Ishikawa (cell line): ENCODE measurements at regions not wholly inside any gene's neighbourhood (a gene's known extent, or its start where the extent isn't known, plus 50 kb on each side); places are given as distances from the start of the nearest gene placed in this dataset.

ENCODE experiments used
- CEBPB ChIP-seq: IDR thresholded peaks from 2 replicates; pipeline ENCODE4 v1.6.1; 2012
- CREB1 ChIP-seq: IDR thresholded peaks from 2 replicates; pipeline ENCODE4 v1.6.1; 2012; ENCODE audit warnings: low read depth
- EP300 ChIP-seq: IDR thresholded peaks from 2 replicates; pipeline ENCODE4 v1.6.1; 2012; ENCODE audit warnings: borderline replicate concordance
- FOXM1 ChIP-seq: IDR thresholded peaks from 2 replicates; pipeline ENCODE4 v1.6.1; 2012; ENCODE audit warnings: low read depth, borderline replicate concordance
- RAD21 ChIP-seq: IDR thresholded peaks from 2 replicates; pipeline ENCODE4 v1.6.1; 2012; ENCODE audit warnings: low read depth
- TAF1 ChIP-seq: IDR thresholded peaks from 2 replicates; pipeline ENCODE4 v1.6.1; 2012; ENCODE audit warnings: low read depth, mild to moderate bottlenecking
- TEAD4 ChIP-seq: IDR thresholded peaks from 2 replicates; pipeline ENCODE4 v1.6.1; 2012
- USF1 ChIP-seq: IDR thresholded peaks from 2 replicates; pipeline ENCODE4 v1.6.1; 2012
- ZBTB7A ChIP-seq: IDR thresholded peaks from 2 replicates; pipeline ENCODE4 v1.6.1; 2012; ENCODE audit warnings: low read depth
- TF ChIP-seq, protein P1 (sequence below): IDR thresholded peaks from 2 replicates; pipeline ENCODE4 v1.6.1; 2012
- TF ChIP-seq, protein P2 (sequence below): IDR thresholded peaks from 2 replicates; pipeline ENCODE4 v1.6.1; 2012; ENCODE audit warnings: low read depth, mild to moderate bottlenecking

- TF ChIP-seq TAF1 (no peak), EP300 (no peak), TEAD4 (no peak), USF1 (no peak), FOXM1 (no peak), ZBTB7A (no peak), CEBPB (no peak), RAD21 (no peak), CREB1 (no peak)
- TF ChIP-seq, protein P1, sequence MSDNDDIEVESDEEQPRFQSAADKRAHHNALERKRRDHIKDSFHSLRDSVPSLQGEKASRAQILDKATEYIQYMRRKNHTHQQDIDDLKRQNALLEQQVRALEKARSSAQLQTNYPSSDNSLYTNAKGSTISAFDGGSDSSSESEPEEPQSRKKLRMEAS: no peak
- TF ChIP-seq, protein P2, sequence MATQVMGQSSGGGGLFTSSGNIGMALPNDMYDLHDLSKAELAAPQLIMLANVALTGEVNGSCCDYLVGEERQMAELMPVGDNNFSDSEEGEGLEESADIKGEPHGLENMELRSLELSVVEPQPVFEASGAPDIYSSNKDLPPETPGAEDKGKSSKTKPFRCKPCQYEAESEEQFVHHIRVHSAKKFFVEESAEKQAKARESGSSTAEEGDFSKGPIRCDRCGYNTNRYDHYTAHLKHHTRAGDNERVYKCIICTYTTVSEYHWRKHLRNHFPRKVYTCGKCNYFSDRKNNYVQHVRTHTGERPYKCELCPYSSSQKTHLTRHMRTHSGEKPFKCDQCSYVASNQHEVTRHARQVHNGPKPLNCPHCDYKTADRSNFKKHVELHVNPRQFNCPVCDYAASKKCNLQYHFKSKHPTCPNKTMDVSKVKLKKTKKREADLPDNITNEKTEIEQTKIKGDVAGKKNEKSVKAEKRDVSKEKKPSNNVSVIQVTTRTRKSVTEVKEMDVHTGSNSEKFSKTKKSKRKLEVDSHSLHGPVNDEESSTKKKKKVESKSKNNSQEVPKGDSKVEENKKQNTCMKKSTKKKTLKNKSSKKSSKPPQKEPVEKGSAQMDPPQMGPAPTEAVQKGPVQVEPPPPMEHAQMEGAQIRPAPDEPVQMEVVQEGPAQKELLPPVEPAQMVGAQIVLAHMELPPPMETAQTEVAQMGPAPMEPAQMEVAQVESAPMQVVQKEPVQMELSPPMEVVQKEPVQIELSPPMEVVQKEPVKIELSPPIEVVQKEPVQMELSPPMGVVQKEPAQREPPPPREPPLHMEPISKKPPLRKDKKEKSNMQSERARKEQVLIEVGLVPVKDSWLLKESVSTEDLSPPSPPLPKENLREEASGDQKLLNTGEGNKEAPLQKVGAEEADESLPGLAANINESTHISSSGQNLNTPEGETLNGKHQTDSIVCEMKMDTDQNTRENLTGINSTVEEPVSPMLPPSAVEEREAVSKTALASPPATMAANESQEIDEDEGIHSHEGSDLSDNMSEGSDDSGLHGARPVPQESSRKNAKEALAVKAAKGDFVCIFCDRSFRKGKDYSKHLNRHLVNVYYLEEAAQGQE: no peak
Observed at GRCh38 chr2:205915130-205915524, 170.8 kb downstream of the INO80D start.
